Peyer's patch (tissue), 4 donors: ENCODE measurements at regions not wholly inside any gene's neighbourhood (a gene's known extent, or its start where the extent isn't known, plus 50 kb on each side); places are given as distances from the start of the nearest gene placed in this dataset.

Experiments used
- POLR2A ChIP-seq, 2 donors: fragments of 450-650 bp; IDR thresholded peaks; one replicate each; pipeline ENCODE4 v1.5.1; 2017; ENCODE audit warnings: antibody characterized with exemption in 2 of 2, mild to moderate bottlenecking in 2 of 2, moderate library complexity in 2 of 2
- TF ChIP-seq, protein P1 (sequence below), 6 experiments: fragments of 450-650 bp in 4 of 6; fragments of 200-600 bp in 2 of 6; sonication (generic) in 1 of 6; IDR thresholded peaks; one replicate each; pipeline ENCODE4 v1.5.1; 2017 to 2019; ENCODE audit warnings: antibody characterized with exemption in 6 of 6, mild to moderate bottlenecking in 3 of 6, moderate library complexity in 1 of 6

DNA sequence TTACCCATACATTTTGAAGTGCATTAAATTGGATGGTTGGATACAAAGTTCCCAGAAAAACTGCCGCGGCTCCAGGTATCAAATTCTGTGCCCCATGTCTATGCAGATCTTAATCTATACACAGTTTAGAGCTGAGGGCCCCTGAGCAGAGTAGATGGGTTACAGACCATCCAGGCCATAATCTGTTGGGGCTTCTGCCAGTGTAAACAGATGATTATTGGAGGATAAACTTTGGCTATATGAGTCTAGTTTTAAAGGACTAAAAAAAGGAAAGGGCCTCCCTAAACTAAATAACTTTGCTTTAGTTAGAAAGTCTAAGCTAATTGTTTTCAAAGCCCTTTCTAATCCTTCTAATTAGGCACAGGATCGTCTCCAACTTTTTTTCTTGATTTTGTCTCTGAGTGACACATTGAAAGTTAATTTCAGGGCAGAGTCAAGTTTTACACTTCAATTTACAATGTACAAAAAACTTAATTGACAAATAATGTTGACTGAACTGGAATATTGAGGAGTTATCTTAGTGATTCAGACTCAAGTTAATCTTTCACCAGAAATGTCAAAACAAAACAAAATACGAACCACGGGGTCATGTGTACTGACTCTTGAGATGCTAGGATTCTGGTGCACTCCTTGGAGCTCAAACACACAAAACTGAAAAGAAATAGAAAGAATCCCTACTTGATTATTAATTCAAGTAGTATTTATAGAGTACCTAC, 133.9 kb upstream of the SCAF11 start:
- TF ChIP-seq, protein P1, sequence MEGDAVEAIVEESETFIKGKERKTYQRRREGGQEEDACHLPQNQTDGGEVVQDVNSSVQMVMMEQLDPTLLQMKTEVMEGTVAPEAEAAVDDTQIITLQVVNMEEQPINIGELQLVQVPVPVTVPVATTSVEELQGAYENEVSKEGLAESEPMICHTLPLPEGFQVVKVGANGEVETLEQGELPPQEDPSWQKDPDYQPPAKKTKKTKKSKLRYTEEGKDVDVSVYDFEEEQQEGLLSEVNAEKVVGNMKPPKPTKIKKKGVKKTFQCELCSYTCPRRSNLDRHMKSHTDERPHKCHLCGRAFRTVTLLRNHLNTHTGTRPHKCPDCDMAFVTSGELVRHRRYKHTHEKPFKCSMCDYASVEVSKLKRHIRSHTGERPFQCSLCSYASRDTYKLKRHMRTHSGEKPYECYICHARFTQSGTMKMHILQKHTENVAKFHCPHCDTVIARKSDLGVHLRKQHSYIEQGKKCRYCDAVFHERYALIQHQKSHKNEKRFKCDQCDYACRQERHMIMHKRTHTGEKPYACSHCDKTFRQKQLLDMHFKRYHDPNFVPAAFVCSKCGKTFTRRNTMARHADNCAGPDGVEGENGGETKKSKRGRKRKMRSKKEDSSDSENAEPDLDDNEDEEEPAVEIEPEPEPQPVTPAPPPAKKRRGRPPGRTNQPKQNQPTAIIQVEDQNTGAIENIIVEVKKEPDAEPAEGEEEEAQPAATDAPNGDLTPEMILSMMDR (IDR thresholded peaks at IDR 0.05): no peak
- no peak for TF ChIP-seq POLR2A (IDR thresholded peaks at IDR 0.05)
